HG03558 (cell line): ENCODE measurements at regions not wholly inside any gene's neighbourhood (a gene's known extent, or its start where the extent isn't known, plus 50 kb on each side); places are given as distances from the start of the nearest gene placed in this dataset.
"Not testable (repeated sequence)": the region's sequence is repeated elsewhere in the genome, so short reads cannot be mapped to it uniquely, and the experiment has no call there.

ENCODE experiments used
- ATAC-seq: cut with Tn5 transposase; IDR thresholded peaks from one replicate; pipeline ENCODE4 v1.9.1; 2021; ENCODE audit warnings: moderate number of reproducible peaks; ENCODE audit not compliant: unreplicated experiment; ENCODE audit errors: extremely low read depth

GRCh38 chrX:63471004-63471403 lies 119.9 kb upstream of the SPIN4 start:
- no peak for ATAC-seq

DNA sequence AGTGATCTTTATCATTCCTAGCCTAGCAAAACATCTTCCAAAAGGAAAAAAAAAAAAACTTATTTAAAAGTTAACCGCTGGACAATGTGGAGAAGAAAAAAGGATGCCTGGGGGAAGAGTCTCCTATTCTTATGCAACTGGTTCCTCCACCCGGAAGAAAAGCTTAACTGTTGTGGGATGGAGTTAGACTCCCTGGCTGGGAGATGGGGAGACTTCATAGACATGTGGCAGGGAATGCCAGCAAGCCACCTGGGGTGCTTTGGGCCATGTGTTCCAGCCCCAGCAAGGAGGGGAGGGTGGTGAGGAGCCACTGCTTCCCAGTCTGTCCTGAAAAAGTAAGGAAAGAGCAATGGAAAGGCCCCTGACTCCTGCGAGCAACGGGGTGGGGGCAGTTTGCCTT lies 119.4 kb upstream of the SPIN4 start:
- ATAC-seq = no peak

DNA sequence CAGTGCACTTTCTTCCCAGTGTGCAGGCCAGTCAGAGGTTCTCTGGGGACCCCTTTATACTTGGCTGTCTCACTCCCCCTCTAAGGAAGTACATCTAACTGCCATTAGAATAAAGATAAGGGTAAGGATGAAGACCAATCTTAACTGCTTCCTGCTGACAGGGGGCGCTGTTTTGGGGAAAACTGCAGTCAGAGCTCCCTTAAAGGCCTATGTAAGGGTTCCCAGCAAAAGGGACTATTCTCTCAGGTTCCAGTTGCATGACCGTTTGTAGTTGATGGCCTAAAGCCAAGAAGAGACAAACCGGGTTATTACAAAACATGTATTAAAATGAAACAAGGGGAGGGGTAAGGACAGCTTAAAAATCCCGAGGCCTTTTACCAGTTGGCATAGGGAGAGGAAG lies 115.6 kb upstream of the SPIN4 start:
- no peak for ATAC-seq

DNA sequence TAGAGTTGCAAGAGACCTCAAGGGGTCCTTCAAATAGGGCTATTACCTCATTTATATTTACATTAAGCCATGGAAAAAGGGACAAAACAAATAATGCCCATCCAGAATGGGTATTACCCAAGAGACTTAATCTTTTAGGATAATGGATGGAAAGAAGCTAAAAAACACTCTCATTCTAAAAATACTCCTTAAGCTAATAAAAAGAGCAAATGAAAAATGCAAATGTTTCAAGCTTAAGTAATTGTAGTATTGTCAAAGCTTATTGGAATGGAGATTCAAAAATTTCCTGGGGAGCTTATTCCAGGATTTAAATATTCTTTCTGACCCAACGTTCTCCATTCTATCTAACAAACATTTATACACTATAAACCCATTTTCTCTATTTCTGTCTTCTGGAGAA lies 107.8 kb upstream of the SPIN4 start:
- ATAC-seq = no peak

DNA sequence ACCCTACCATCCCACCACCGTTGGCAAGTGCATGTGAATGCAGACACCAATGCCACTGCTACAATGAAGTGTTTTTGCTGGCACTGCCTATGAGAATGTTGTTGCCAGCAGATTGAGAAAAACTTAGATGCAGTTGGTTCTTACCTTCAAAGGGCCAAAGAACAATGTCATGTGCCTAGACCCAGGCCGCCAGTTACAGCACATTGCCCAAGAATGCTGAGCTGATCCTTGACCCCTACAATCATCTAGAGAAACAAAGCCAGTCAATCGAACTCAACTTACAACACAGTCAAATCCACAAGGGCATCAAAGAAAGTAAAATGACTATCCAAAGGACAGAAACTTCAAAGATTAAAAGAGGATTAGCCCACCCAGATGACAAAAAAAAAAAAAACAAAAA lies 102.4 kb upstream of the SPIN4 start:
- no peak for ATAC-seq

GRCh38 chrX:63441717-63442116 lies 90.6 kb upstream of the SPIN4 start:
- no peak for ATAC-seq

GRCh38 chrX:63439580-63439979 lies 88.4 kb upstream of the SPIN4 start:
- no peak for ATAC-seq

DNA sequence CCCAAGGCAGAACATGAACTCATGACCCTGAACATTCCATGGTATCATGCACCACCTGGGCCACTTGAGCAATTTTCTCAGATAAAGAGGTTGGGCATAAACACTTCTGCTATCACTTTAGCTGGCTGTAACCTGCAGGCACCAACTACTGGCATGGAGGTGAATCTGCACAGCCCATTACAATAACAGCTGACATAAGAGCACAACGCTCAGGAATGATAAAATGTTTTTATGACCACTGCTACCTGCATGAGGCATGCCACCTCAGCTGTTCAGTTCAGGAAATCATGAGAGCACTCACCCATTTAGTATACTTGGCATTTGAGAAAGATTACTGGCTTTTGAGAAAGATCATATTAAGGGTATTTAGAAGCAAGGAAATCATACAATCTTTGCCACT lies 85.7 kb upstream of the SPIN4 start:
- no peak for ATAC-seq

DNA sequence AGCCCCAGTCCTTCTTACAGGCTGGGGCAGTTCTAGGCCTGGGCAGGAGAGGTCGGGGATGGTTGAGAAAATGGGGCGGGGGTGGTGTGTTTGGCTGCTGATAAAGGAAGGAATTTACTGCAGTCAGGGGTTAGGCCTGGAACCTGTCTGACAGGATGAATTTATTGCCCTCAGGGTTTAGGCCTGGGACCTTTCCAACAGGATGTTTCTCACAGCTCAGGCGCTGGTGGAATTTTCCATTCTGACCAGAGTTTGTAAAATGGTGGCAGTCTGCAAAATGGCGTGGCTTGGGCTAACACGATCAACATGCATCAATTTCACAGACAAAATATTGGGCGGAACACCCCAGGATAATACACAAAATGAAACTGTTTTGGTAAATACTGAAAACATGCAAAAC lies 83.5 kb upstream of the SPIN4 start:
- ATAC-seq = no peak

DNA sequence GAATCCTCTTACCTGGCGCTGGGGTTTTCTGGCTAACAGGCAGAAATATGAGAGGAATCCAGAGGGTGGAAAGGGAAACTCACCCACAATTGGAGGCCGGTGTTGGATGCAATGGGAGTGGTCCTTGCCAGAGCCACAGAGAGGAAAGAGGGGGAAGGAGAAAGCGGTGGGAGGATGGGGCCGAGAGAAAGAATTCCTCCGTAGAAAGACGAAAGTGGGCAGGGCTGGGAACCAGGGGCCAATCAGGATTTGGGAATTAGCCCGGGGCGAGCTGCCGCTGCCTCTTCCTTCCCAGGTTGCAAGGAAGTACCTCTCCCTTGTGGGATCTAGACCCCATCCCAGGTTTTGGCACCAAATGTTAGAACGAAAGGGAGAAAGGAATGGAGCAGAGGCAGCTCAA lies 83.1 kb upstream of the SPIN4 start:
- no peak for ATAC-seq

GRCh38 chrX:63430026-63430425 lies 78.9 kb upstream of the SPIN4 start:
- no peak for ATAC-seq

- ATAC-seq = no peak
Observed at GRCh38 chrX:63428348-63428747, 77.2 kb upstream of the SPIN4 start.

GRCh38 chrX:63426519-63426918 lies 75.4 kb upstream of the SPIN4 start:
- ATAC-seq = no peak

DNA sequence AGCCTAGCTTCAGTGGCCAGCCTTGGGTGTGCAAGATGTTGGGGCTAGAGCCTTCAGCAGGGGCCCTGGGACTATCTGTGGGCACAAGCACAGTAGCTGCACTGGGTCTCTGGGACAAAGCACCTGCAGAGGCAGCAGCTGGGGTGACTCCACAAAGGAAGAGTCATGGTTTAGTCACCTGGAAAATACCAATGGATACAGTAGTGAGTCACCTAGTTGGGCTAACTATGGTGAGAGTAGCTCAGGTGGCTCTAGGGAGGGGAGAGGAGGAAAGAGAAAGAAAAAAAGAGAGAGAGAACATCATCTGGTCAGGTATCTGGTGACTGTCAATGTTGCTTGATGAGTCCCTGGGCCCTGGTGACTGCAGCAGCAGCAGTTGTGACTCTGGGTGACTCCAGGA lies 72.9 kb upstream of the SPIN4 start:
- no peak for ATAC-seq

DNA sequence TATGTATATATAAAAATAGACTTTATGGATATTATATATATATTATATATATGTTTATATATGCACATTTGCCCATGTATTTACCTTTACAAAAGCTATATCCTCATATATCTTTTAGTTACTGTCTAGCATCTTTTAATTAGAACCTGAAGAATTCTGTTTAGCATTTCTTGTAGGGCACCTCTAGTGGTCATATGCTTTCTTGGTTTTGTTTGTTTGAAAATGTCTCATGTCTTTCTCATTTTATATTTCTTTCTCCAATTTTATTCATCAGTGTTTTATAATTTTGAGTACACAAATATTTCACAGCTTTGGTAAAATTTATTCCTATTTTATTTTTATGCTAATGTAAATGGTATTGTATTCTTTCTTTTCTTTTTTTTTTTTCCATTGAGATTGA lies 70.3 kb upstream of the SPIN4 start:
- no peak for ATAC-seq

- no peak for ATAC-seq
Observed at GRCh38 chrX:63418211-63418610, 67.1 kb upstream of the SPIN4 start.

DNA sequence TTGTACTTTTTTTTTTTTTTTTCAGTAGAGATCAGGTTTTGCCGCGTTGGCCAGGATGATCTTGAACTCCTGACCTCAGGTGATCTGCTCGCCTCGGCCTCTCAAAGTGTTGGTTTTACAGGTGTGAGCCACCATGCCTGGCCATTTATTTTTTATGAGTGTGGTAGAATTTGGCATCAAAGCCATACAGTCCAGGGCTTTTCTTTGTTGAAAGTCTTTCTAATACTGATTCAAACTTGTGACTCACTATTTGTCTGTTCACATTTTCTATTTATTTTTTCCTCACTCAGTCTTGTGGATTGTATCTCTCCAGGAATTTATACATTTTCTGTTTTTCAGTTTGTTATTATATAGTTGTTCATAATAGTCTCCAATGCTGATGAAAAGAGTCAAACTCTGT lies 66.5 kb upstream of the SPIN4 start:
- ATAC-seq = no peak

GRCh38 chrX:63409934-63410333 lies 58.8 kb upstream of the SPIN4 start:
- ATAC-seq = not testable (repeated sequence)

DNA sequence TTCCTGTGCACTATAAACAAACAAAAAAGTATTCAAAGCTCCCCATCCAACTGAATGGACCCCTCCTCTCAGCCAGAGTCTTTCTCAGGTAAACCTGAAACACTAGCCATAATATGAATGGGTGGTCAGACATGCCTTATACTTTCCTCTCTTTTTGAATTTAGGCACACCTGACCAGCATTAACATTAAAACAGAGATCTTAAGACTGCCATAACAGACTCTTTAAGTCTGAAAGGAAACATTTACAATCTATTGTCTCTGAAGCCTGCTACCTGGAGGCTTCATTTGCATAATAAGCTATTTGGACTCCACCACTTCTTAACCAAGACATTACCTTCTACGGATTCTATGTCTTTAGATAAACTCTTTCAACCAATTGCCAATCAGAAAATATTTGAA lies 56.9 kb upstream of the SPIN4 start:
- ATAC-seq = no peak

DNA sequence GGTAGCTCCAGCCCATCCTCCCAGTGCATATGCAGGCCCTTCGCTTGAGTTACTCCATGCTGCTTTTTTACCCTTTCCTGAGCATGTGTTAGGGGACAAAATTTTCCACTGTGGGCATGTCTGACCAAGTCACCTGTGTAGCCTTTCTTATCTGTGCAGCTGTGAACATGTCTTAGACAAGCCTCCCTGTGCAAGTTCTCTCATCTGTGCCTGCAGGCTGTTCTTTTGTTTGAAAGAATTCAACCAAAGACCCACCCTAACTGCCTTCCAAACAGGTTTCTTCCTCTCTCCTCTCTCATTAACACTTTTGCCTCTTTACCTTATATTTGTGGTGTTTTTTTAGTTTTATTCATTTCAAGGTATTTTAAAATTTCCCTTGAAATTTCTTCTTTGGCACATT lies 53.2 kb upstream of the SPIN4 start:
- ATAC-seq = no peak

DNA sequence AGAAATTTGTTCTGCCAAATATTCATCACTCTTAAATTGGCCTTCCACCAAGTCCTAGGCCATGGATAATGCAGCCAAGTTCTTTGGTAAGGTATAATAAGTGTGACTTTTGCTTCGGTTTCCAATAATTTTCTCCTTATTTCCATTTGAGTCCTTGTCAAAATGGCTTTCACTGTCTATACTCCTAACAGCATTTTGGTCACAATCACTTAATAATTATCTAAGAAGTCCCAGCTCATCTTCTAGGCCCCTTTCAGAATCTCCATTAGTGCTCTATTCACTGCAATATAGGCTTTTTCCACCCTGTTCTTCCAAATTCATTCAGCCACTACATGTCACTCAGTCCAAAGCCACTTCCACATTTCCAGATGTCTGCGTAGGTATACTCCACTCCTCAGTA lies 51.0 kb upstream of the SPIN4 start:
- ATAC-seq = no peak
